HCT116 (cell line): ENCODE measurements at regions not wholly inside any gene's neighbourhood (a gene's known extent, or its start where the extent isn't known, plus 50 kb on each side); places are given as distances from the start of the nearest gene placed in this dataset.

ENCODE experiments used
- ATAC-seq: fragments of 200-7000 bp; cut with Tn5 transposase; 2 replicates; pipeline ENCODE4 v1.9.1; 2020; ENCODE audit warnings: mild to moderate bottlenecking, moderate library complexity
- BruUV-seq: library from RNA; stranded (reverse); fragments of 400-500 nt; replicated peaks from 2 replicates; lab custom pipeline; 2021; lab: Mats Ljungman, UMichigan
- CTCF ChIA-PET: fragments of 300-600 bp; sonication (Branson Sonifier 250); formaldehyde crosslinking; loops from one replicate; lab custom pipeline; 2021; ENCODE audit warnings: antibody characterized with exemption; lab: Charles Lee
- POLR2A ChIA-PET: fragments of 300-600, 350-600 bp; sonication (Branson Sonifier 250); formaldehyde crosslinking; loops from one replicate; lab custom pipeline; 2021; ENCODE audit warnings: antibody characterized with exemption; lab: Charles Lee
- RAD21 ChIA-PET, 2 experiments: fragments of 300-600 bp; sonication (Branson Sonifier 250); formaldehyde crosslinking; loops; one replicate each; lab custom pipeline; 2023; ENCODE audit warnings: low total read pairs in 2 of 2; ENCODE audit not compliant: uncharacterized antibody in 2 of 2, unreplicated experiment in 2 of 2, low non-redundant PET in 1 of 2; lab: Charles Lee
- DNase-seq: peaks from one replicate; pipeline ENCODE4 v3.0.0-alpha.2; 2010; ENCODE audit warnings: low read depth, low spot score
- H2AFZ ChIP-seq: fragments of 200-600 bp; shearing (Covaris generic), sonication (generic); 2 replicates; pipeline ENCODE4 v1.6.1; 2017; ENCODE audit warnings: low read depth, mixed run types, mixed read lengths, antibody characterized with exemption, low read length; ENCODE audit not compliant: poor library complexity, severe bottlenecking
- H3K27ac ChIP-seq: 2 replicates; pipeline ENCODE4 v1.5.1; 2012; ENCODE audit warnings: low read depth, low read length
- H3K27me3 ChIP-seq: fragments of 200-600 bp; sonication (generic); 2 replicates; pipeline ENCODE4 v1.6.1; 2016; ENCODE audit warnings: mixed run types, low read length, mixed read lengths; ENCODE audit not compliant: insufficient read depth
- H3K36me3 ChIP-seq, 2 experiments: fragments of 200-500 bp in 1 of 2; fragments of 200-600 bp in 1 of 2; sonication (Bioruptor generic) in 1 of 2; sonication (generic) in 1 of 2; 2 replicates each; pipeline versions ENCODE4 v1.5.1 to v1.6.1; 2014 to 2016; ENCODE audit warnings: low read length in 2 of 2, inconsistent platforms in 1 of 2, mixed read lengths in 1 of 2, mixed run types in 1 of 2; ENCODE audit not compliant: insufficient read depth in 2 of 2, control insufficient read depth in 1 of 2
- H3K4me1 ChIP-seq, 2 experiments: fragments of 200-600 bp in 1 of 2; sonication (generic) in 1 of 2; 2 replicates each; pipeline versions ENCODE4 v1.5.1 to v1.6.1; 2012 to 2017; ENCODE audit warnings: low read length in 2 of 2, inconsistent platforms in 1 of 2, mild to moderate bottlenecking in 1 of 2, mixed read lengths in 1 of 2, mixed run types in 1 of 2, moderate library complexity in 1 of 2; ENCODE audit not compliant: insufficient read depth in 2 of 2, control insufficient read depth in 1 of 2
- H3K4me2 ChIP-seq: fragments of 200-600 bp; sonication (generic); 2 replicates; pipeline ENCODE4 v1.6.1; 2017; ENCODE audit warnings: mixed run types, low read length, mixed read lengths
- H3K4me3 ChIP-seq, 2 experiments: fragments of 200-600 bp in 1 of 2; sonication (generic) in 1 of 2; replicated peaks in 1 of 2; 2 replicates each; pipeline ENCODE4 v1.5.1; 2011 to 2016; ENCODE audit warnings: low read length in 2 of 2, control low read depth in 1 of 2, low read depth in 1 of 2, mild to moderate bottlenecking in 1 of 2, mixed read lengths in 1 of 2, mixed run types in 1 of 2
- H3K79me2 ChIP-seq: fragments of 200-600 bp; sonication (generic); 2 replicates; pipeline ENCODE4 v1.6.1; 2017; ENCODE audit warnings: mild to moderate bottlenecking, mixed run types, low read length, moderate library complexity, mixed read lengths; ENCODE audit not compliant: insufficient read depth
- H3K9ac ChIP-seq: fragments of 200-600 bp; sonication (generic); 2 replicates; pipeline ENCODE4 v1.6.1; 2016; ENCODE audit warnings: low read length, mixed read lengths
- H3K9me2 ChIP-seq: fragments of 200-600 bp; sonication (generic), shearing (Covaris generic); 2 replicates; pipeline ENCODE4 v1.6.1; 2017; ENCODE audit warnings: mixed run types, mild to moderate bottlenecking, moderate library complexity; ENCODE audit not compliant: insufficient read depth
- H3K9me3 ChIP-seq, 2 experiments: fragments of 200-500 bp in 1 of 2; fragments of 200-600 bp in 1 of 2; sonication (Bioruptor generic) in 1 of 2; sonication (generic) in 1 of 2; 2 replicates each; pipeline ENCODE4 v1.6.1; 2014 to 2017; ENCODE audit warnings: low read length in 2 of 2, mixed read lengths in 2 of 2, inconsistent platforms in 1 of 2, low read depth in 1 of 2, mild to moderate bottlenecking in 1 of 2, mixed run types in 1 of 2, moderate library complexity in 1 of 2; ENCODE audit not compliant: control insufficient read depth in 1 of 2, insufficient read depth in 1 of 2
- H4K20me1 ChIP-seq: fragments of 200-600 bp; sonication (generic), shearing (Covaris generic); 2 replicates; pipeline ENCODE4 v1.6.1; 2017; ENCODE audit warnings: mixed run types, mild to moderate bottlenecking, moderate library complexity; ENCODE audit not compliant: insufficient read depth
- CBX3 ChIP-seq: IDR thresholded peaks from 2 replicates; pipeline ENCODE4 v1.6.1; 2012; ENCODE audit warnings: low read depth
- CEBPB ChIP-seq: IDR thresholded peaks from 2 replicates; pipeline ENCODE4 v1.6.1; 2012; ENCODE audit warnings: low read depth
- EGR1 ChIP-seq: IDR thresholded peaks from 2 replicates; pipeline ENCODE4 v1.6.1; 2012; ENCODE audit warnings: low read depth
- ELF1 ChIP-seq: IDR thresholded peaks from 2 replicates; pipeline ENCODE4 v1.6.1; 2012; ENCODE audit warnings: low read depth, borderline replicate concordance
- EZH2 ChIP-seq: fragments of 200-600 bp; sonication (generic); IDR thresholded peaks from 2 replicates; pipeline ENCODE4 v1.6.1; 2017; ENCODE audit warnings: antibody characterized with exemption, mixed run types
- JUND ChIP-seq: IDR thresholded peaks from 2 replicates; pipeline ENCODE4 v1.6.1; 2012
- POLR2AphosphoS5 ChIP-seq: IDR thresholded peaks from 2 replicates; pipeline ENCODE4 v1.6.1; 2011; ENCODE audit warnings: mild to moderate bottlenecking, low read depth, low read length, moderate library complexity
- RAD21 ChIP-seq: IDR thresholded peaks from 2 replicates; pipeline ENCODE4 v1.6.1; 2012; ENCODE audit warnings: low read depth, mild to moderate bottlenecking
- SIN3A ChIP-seq: IDR thresholded peaks from 2 replicates; pipeline ENCODE4 v1.6.1; 2012; ENCODE audit warnings: low read depth
- SP1 ChIP-seq: IDR thresholded peaks from 2 replicates; pipeline ENCODE4 v1.6.1; 2012; ENCODE audit warnings: low read depth
- SRF ChIP-seq: IDR thresholded peaks from 2 replicates; pipeline ENCODE4 v1.6.1; 2012; ENCODE audit warnings: low read depth
- TCF7L2 ChIP-seq: IDR thresholded peaks from 2 replicates; pipeline ENCODE4 v1.7.0; 2011; ENCODE audit warnings: borderline replicate concordance, inconsistent platforms; ENCODE audit not compliant: insufficient read depth, insufficient read length; ENCODE audit errors: extremely low read depth
- intact Hi-C: fragments of 100-400 bp; cut with micrococcal nuclease; formaldehyde crosslinking; loops from 2 replicates; pipeline ENCODE4 v1.10.0; 2022
- TF ChIP-seq, protein P1 (sequence below): IDR thresholded peaks from 2 replicates; pipeline ENCODE4 v1.6.1; 2012
- TF ChIP-seq, protein P2 (sequence below): IDR thresholded peaks from 2 replicates; pipeline ENCODE4 v1.6.1; 2011; ENCODE audit warnings: mild to moderate bottlenecking, low read length, moderate library complexity; ENCODE audit not compliant: insufficient replicate concordance; ENCODE audit errors: extremely low read depth
- TF ChIP-seq, protein P3 (sequence below), 3 experiments: fragments of 200-600 bp in 1 of 3; sonication (generic) in 1 of 3; IDR thresholded peaks in 2 of 3; conservative IDR thresholded peaks in 1 of 3; 2 replicates each; pipeline ENCODE4 v1.5.1; 2012 to 2017; ENCODE audit warnings: low read depth in 2 of 3, low read length in 2 of 3, antibody characterized with exemption in 1 of 3, borderline replicate concordance in 1 of 3, control low read depth in 1 of 3, mild to moderate bottlenecking in 1 of 3, mixed read lengths in 1 of 3, mixed run types in 1 of 3, moderate library complexity in 1 of 3; ENCODE audit not compliant: insufficient read depth in 1 of 3

DNA sequence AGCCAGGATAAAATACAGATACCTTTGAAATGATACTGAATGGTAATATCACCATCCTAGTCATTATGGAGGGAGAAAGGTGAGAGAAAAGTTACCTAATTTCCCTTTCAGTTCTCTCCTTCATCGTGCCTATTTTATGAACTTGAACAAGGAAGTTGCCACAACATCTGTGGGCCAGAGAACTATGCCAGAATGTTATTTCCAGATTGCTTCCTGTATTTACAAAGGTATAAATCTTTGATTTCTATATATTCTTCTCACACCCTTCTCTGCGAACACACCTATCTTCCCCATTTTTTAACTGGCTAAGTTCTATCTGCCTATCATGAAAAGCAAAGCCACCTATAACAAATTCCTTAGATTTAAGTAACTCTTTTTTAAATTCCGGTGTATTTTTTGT, 163.6 kb upstream of the GRM7 start:
- no peak for DNase-seq
- POLR2A ChIA-PET, result no interaction called here
- no peak overlapping the region for H3K4me3 ChIP-seq
- H2AFZ ChIP-seq, result no peak overlapping the region
- H3K4me1 ChIP-seq, result no peaks in the 10 kb centered on the region
- RAD21 ChIA-PET, result no interaction called here
- CTCF ChIA-PET, result no interaction called here
- no TSS peak for BruUV-seq
- intact Hi-C loops, result no loop called here
- no peak for ATAC-seq
- no peaks in the 10 kb centered on the region for H3K79me2 ChIP-seq
- no peaks in the 10 kb centered on the region for H3K9me2 ChIP-seq
- TF ChIP-seq, protein P1, sequence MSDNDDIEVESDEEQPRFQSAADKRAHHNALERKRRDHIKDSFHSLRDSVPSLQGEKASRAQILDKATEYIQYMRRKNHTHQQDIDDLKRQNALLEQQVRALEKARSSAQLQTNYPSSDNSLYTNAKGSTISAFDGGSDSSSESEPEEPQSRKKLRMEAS, result no peak
- TF ChIP-seq POLR2AphosphoS5, result no peak
- TF ChIP-seq SIN3A, result no peak
- TF ChIP-seq, protein P2, sequence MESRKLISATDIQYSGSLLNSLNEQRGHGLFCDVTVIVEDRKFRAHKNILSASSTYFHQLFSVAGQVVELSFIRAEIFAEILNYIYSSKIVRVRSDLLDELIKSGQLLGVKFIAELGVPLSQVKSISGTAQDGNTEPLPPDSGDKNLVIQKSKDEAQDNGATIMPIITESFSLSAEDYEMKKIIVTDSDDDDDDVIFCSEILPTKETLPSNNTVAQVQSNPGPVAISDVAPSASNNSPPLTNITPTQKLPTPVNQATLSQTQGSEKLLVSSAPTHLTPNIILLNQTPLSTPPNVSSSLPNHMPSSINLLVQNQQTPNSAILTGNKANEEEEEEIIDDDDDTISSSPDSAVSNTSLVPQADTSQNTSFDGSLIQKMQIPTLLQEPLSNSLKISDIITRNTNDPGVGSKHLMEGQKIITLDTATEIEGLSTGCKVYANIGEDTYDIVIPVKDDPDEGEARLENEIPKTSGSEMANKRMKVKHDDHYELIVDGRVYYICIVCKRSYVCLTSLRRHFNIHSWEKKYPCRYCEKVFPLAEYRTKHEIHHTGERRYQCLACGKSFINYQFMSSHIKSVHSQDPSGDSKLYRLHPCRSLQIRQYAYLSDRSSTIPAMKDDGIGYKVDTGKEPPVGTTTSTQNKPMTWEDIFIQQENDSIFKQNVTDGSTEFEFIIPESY, result no peak
- TF ChIP-seq CEBPB, result no peak
- no peak for TF ChIP-seq CBX3
- no peak for TF ChIP-seq SRF
- H3K9me3 ChIP-seq, result no peaks in the 10 kb centered on the region
- no peak overlapping the region for H3K9ac ChIP-seq
- no peak overlapping the region for H3K27ac ChIP-seq
- H3K36me3 ChIP-seq, result no peaks in the 10 kb centered on the region
- H3K4me2 ChIP-seq, result no peak overlapping the region
- no peaks in the 10 kb centered on the region for H3K27me3 ChIP-seq
- H4K20me1 ChIP-seq, result no peaks in the 10 kb centered on the region

DNA sequence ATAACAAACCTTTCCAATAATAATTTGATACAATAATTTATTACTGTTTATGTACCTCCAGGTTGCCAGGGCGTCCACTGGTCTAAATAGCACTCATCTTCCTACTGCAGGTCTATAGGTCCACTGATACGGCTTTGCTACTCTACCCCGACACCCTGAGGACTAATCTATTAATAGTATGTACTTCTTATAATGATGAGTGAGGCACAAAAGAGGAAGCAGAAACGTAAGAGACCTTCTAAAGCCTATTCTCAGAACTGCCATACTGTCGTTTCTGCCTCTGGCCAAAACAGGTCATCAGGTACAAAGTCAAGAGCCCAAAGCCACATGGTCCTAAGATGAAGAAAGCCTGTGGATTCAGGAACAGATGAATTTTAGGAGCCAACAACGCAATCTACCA, 163.2 kb upstream of the GRM7 start:
- Histone ChIP-seq H4K20me1 (no peaks in the 10 kb centered on the region), H3K4me2 (no peak overlapping the region), H3K4me1 (no peaks in the 10 kb centered on the region), H2AFZ (no peak overlapping the region), H3K36me3 (no peaks in the 10 kb centered on the region), H3K27me3 (no peaks in the 10 kb centered on the region), H3K9me3 (no peaks in the 10 kb centered on the region), H3K9ac (no peak overlapping the region), H3K9me2 (no peaks in the 10 kb centered on the region), H3K27ac (no peak overlapping the region), H3K79me2 (no peaks in the 10 kb centered on the region), H3K4me3 (no peak overlapping the region)
- no peak for DNase-seq
- no peak for ATAC-seq
- intact Hi-C loops, result no loop called here
- ChIA-PET RAD21 (no interaction called here), CTCF (no interaction called here), POLR2A (no interaction called here)
- BruUV-seq, result no TSS peak
- TF ChIP-seq TCF7L2, result no peak
- no peak for TF ChIP-seq SIN3A
- TF ChIP-seq SP1, result no peak
- TF ChIP-seq JUND, result no peak
- TF ChIP-seq, protein P3, sequence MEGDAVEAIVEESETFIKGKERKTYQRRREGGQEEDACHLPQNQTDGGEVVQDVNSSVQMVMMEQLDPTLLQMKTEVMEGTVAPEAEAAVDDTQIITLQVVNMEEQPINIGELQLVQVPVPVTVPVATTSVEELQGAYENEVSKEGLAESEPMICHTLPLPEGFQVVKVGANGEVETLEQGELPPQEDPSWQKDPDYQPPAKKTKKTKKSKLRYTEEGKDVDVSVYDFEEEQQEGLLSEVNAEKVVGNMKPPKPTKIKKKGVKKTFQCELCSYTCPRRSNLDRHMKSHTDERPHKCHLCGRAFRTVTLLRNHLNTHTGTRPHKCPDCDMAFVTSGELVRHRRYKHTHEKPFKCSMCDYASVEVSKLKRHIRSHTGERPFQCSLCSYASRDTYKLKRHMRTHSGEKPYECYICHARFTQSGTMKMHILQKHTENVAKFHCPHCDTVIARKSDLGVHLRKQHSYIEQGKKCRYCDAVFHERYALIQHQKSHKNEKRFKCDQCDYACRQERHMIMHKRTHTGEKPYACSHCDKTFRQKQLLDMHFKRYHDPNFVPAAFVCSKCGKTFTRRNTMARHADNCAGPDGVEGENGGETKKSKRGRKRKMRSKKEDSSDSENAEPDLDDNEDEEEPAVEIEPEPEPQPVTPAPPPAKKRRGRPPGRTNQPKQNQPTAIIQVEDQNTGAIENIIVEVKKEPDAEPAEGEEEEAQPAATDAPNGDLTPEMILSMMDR (IDR thresholded peaks at IDR 0.05 in 2 of 3, conservative IDR thresholded peaks at IDR 0.05 in 1 of 3; ENCODE audit: borderline replicate concordance in 1 of 3, insufficient read depth in 1 of 3, low read depth in 2 of 3, low read length in 2 of 3), result no peak
- TF ChIP-seq EGR1, result no peak
- no peak for TF ChIP-seq RAD21
- no peak for TF ChIP-seq SRF
- TF ChIP-seq, protein P2, result no peak
- TF ChIP-seq, protein P1, result no peak
- TF ChIP-seq EZH2, result no peak
- TF ChIP-seq ELF1, result no peak
